ENCODE measurements at regions not wholly inside any gene's neighbourhood (a gene's known extent, or its start where the extent isn't known, plus 50 kb on each side); places are given as distances from the start of the nearest gene placed in this dataset.

DNA sequence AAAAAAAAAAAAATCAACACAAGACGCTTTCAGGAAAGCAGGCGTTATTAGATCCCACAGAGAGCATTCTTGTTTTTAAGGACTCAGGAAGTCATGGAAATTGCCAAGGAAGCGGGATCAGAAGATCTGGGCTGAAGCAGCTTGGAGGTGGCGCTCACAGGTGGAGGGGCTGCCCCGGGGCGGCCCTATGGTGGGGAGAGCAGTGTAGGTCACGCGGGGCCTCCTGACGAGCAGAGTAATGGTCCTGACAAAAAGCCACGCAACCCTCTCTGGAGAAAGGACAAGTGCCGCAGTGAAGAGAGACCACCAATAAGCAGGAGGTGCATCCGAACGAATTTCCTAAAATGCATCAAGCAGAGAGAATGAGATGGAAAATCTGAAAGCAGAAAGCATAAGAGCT lies 407.0 kb downstream of the BRD1 start:
- no peak for DNase-seq (ENCODE audit: low read depth)
- TF ChIP-seq, protein P1, sequence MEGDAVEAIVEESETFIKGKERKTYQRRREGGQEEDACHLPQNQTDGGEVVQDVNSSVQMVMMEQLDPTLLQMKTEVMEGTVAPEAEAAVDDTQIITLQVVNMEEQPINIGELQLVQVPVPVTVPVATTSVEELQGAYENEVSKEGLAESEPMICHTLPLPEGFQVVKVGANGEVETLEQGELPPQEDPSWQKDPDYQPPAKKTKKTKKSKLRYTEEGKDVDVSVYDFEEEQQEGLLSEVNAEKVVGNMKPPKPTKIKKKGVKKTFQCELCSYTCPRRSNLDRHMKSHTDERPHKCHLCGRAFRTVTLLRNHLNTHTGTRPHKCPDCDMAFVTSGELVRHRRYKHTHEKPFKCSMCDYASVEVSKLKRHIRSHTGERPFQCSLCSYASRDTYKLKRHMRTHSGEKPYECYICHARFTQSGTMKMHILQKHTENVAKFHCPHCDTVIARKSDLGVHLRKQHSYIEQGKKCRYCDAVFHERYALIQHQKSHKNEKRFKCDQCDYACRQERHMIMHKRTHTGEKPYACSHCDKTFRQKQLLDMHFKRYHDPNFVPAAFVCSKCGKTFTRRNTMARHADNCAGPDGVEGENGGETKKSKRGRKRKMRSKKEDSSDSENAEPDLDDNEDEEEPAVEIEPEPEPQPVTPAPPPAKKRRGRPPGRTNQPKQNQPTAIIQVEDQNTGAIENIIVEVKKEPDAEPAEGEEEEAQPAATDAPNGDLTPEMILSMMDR (IDR thresholded peaks at IDR 0.05; ENCODE audit: low read depth, low read length, missing control alignments): no peak
- in situ Hi-C loops (cut with HindIII; ENCODE audit: low sequenced_read_pairs): no loop called here
- no peak overlapping the region for H3K4me3 ChIP-seq (ENCODE audit: low read depth, low read length)

DNA sequence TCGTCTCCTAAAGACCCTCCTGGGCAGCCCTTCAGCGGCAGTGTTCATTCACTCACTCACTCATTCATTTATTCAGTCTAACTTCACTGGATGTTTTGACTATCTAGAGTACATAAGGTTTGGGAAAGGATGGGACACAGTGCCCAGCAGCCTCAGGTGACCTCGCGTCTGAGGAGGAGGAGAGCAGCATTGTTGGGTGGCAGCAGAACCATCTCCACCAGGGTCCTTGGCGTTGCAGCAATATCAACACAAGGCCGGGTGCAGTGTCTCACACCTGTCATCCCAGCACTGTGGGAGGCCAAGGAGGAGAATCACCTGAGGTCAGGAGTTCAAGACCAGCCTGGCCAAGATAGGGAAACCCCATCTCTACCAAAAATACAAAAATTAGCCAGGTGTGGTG lies 408.0 kb downstream of the BRD1 start:
- no peak for DNase-seq (ENCODE audit: low read depth)
- in situ Hi-C loops (cut with HindIII; ENCODE audit: low sequenced_read_pairs): no loop called here
- no peak overlapping the region for H3K4me3 ChIP-seq (ENCODE audit: low read depth, low read length)
- TF ChIP-seq, protein P1 (IDR thresholded peaks at IDR 0.05; ENCODE audit: low read depth, low read length, missing control alignments): no peak

DNA sequence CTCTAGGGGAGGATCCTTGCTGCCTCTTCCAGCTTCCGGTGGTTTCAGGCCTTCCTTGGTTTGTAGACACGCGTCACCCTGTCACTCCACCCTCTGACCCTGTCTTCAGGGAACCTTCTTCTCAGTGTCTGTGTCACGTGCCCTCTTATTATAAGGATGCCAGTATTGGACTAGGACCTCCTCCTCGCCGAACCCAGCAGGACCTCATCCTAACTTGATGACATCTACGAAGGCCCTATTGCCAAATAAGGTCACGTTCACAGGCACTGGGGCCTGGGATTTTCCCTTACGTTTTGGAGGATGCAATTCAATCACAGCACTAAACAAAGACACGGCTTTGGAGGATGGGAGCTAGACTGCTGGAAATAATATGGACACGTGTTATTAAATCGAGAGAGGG lies 408.7 kb downstream of the BRD1 start:
- TF ChIP-seq, protein P1 (IDR thresholded peaks at IDR 0.05; ENCODE audit: low read depth, low read length, missing control alignments): no peak
- no peak overlapping the region for H3K4me3 ChIP-seq (ENCODE audit: low read depth, low read length)
- in situ Hi-C loops (cut with HindIII; ENCODE audit: low sequenced_read_pairs): no loop called here
- no peak for DNase-seq (ENCODE audit: low read depth)

DNA sequence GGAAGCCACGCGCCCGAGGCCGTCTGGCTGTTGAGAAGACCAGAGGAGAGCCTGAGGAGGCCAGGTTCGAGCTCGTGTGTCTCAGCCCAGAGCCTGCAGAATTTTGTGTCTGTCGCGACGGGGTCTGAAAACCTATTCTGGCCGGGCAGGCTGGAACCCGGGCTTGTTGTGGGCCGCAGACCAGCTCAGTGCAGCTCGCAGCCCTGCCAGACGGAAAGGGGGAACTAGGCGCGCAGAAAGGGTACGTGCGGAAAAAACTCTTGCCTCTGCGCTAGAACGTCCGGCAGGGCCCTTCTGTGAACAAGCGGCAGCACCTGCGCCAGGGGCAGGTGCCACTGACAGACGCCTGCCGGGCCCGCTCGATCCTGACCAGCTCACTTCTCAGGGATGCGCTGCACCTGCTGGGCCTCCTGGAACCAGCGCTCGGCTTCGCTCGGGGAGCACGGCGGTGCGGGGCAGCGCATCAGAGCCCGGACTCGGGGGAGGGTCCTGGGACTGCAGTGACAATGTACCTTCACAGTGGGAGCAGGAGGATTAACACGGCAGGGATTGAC lies 409.3 kb downstream of the BRD1 start:
- DNase-seq (ENCODE audit: low read depth): no peak
- in situ Hi-C loops (cut with HindIII; ENCODE audit: low sequenced_read_pairs): no loop called here
- TF ChIP-seq, protein P1 (IDR thresholded peaks at IDR 0.05; ENCODE audit: low read depth, low read length, missing control alignments): no peak
- no peak overlapping the region for H3K4me3 ChIP-seq (ENCODE audit: low read depth, low read length)

DNA sequence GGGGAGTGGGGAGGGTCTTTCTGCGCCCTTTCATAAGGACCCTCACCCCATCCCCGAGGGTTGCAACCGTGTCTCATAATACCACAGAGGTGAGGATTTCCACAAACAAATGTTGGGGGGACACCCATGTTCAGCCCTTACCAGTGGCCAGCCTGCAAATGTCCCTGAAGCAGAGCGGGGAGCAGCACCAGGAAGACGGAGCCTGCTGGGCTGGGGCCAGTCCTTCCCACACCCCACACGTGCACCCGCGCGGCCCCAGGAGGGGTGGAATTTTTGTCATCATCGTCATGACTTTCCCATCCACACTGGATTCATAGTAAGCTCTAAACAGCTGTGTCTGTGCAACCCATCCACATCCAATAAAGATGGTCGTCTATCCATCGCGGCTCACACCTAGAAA lies 409.8 kb downstream of the BRD1 start:
- in situ Hi-C loops (cut with HindIII; ENCODE audit: low sequenced_read_pairs): no loop called here
- TF ChIP-seq, protein P1 (IDR thresholded peaks at IDR 0.05; ENCODE audit: low read depth, low read length, missing control alignments): no peak
- H3K4me3 ChIP-seq (ENCODE audit: low read depth, low read length): no peak overlapping the region
- DNase-seq (ENCODE audit: low read depth): no peak

DNA sequence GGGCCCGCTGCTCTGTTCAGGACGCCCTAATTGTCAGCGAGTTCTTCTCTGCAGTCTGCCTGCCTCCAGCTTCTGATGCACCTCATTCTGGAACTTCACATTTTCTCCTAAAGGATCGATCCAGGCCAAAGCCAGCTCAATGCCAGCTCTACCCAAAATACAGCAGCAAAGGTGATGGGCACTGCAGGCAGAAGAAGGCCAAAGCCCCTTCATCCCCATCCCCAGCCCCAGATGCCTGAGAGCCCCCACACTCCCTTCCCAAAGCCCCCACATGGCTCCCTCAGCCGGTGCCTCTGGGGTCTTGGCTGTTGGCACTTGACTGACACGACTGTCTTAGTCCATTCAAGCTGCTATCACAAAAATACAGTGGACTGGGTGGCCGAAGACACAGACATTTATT lies 410.3 kb downstream of the BRD1 start:
- in situ Hi-C loops (cut with HindIII; ENCODE audit: low sequenced_read_pairs): no loop called here
- TF ChIP-seq, protein P1 (IDR thresholded peaks at IDR 0.05; ENCODE audit: low read depth, low read length, missing control alignments): no peak
- DNase-seq (ENCODE audit: low read depth): no peak
- H3K4me3 ChIP-seq (ENCODE audit: low read depth, low read length): no peak overlapping the region
